HG03103 (cell line): ENCODE measurements at regions not wholly inside any gene's neighbourhood (a gene's known extent, or its start where the extent isn't known, plus 50 kb on each side); places are given as distances from the start of the nearest gene placed in this dataset.
"Not testable (repeated sequence)": the region's sequence is repeated elsewhere in the genome, so short reads cannot be mapped to it uniquely, and the experiment has no call there.

Experiments
- ATAC-seq: cut with Tn5 transposase; IDR thresholded peaks from one replicate; pipeline ENCODE4 v1.9.1; 2021; ENCODE audit warnings: low read depth; ENCODE audit not compliant: unreplicated experiment

DNA sequence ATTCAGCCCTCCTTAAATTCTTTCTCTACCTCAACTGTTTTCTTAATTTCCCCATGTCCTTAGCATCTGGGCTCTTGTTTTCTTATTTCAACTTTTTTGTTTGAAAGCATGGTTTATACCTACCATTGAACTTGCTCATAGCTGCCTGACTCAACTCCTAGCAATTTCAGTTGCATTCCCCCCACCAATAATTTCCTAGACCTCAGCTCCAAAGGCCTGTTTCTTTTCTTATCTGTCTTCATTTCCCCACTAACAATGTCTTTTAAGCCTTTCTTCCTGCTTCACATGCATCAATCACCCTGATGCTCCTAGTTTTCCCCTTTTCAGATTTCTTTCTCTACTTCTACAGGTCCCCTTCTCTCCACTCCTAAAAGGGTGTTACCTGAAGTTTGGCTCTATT is 129.7 kb upstream of the PDE4D start:
- ATAC-seq: no peak

DNA sequence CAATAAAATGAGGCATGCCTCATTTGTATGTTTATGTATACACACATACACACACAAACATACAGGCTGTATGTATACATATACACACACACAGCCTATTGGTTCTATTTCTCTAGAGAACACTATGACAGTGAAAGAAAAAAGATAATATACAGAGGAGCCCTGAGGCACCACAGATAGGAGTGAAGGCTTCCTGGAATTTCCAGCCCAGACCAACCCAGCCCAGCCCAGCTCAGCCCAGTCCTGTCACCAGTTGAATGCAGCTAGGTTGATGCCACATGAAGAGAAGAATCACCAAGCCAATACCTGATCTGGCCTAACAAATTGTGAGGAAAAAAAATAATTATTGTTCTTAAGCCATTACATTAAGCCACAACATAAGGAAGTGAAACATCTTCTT is 126.9 kb upstream of the PDE4D start:
- no peak for ATAC-seq

DNA sequence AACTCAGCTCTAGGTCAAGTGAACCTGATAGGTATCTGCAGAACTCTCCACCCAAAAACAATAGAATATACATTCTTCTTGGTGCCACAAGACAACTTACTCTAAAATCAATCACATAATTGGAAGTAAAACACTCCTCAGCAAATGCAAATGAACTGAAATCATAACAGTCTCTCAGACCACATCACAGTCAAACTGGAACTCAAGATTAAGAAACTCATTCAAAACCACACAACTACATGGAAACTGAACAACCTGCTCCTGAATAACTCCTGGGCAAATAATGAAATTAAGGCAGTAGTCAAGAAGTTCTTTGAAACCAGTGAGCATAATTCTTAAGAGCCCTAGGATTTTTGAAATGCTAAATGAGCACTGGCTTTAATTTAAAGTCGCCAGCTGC is 125.4 kb upstream of the PDE4D start:
- not testable (repeated sequence) for ATAC-seq

DNA sequence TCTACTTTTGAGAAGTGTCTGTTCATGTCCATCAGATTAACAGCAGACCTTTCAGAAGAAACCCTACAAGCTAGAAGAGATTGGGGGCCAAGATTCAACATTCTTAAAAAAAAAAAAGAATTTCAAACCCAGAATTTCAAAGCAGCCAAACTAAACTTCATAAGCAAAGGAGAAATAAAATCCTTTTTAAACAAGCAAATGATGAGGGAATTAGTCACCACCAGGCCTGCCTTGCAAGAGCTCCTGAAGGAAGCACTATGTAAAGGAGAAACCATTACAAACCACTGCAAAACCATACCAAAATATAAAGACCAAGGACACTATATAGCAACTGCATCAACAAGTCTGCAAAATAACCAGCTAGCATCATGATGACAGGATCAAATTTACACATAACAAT is 124.6 kb upstream of the PDE4D start:
- ATAC-seq: no peak

DNA sequence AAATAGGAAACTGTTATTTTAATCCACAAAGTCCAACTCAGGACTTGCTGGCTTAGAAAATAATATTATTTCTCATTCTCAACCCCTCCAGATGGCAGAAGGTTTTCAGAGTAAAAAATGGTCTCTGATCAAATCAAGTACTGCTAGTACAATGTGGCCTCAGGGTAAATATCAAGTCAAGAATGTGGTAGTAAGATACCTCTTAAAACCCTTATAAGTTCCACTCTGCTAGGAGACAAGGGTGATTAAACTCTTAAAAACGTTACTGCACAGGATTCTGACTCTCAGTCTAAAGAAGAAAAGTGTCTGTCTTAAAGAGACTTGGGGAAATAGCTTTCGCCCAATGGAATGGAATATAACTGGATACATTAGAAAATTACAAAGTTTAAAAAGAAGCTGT is 120.8 kb upstream of the PDE4D start:
- no peak for ATAC-seq

DNA sequence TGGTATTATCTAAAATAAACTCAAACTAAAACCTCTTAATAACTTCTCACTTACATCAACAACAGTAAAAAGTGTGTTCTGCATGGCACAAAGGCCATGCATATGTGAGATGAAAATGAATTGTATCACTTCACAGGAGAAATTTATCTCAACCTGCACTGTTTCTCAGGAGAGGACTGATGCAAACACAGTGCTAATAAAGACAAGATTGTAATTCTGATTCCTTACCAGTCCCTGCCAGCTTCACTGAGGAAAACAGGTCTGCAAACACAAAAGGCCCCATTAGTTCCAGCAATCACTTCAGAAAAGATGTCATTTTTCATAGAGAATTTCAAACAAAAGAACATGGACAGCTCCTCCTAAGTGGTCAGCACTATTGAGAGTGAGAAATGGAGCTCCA is 117.3 kb upstream of the PDE4D start:
- ATAC-seq: no peak

DNA sequence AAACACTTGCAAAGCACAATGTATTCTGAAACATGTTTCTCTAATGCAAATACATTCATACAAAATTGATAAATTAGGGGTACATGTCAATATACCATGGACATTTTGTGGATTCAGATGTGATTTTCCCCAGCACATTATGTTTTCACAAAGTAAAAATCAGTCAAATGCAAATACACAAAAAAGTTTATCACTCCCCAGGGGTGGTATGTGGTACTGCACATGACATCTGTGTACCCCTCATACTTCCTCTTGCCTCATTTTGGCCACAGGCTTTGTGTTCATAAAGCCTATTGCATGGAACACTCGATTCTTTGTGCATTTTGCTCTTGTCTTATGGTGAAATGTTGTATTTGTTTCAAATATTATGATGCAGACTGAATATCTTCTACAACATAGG is 116.8 kb upstream of the PDE4D start:
- no peak for ATAC-seq

DNA sequence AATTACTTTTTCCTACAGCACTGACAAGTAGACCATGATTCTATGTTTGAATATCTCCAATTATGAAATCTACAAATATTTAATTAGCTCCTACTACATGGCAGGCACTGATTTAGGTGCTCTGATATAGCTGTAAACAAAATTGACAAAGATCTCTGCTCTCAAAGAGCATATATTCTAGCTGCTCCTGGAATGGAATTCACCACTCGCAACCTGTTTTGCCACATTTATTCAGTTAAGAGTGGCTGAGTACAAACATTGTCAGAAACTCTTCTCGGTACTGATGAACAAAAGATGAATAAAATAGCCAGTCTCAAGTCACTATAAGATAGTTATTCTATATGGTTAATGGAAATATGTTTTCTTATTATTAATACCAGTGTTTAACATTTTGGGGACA is 114.2 kb upstream of the PDE4D start:
- ATAC-seq: no peak

DNA sequence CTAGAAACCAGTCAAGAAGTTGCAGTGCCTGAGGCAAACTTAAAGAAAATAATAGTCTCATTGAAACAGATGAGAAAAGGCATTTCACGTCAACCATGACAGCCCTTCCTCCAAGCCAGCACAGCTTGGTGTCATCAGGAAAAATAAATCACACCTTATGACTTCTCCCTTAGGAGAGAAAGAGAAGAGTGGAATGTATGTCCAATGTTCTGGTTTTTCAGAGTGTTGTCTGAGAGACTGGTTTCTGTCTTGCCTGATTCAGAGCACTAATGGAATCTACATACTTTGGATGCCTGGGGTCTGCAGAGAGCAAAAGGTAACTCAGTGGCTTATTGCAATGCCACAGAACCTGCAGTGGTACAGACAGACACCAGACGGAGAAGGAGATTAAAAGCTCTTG is 105.5 kb upstream of the PDE4D start:
- no peak for ATAC-seq

DNA sequence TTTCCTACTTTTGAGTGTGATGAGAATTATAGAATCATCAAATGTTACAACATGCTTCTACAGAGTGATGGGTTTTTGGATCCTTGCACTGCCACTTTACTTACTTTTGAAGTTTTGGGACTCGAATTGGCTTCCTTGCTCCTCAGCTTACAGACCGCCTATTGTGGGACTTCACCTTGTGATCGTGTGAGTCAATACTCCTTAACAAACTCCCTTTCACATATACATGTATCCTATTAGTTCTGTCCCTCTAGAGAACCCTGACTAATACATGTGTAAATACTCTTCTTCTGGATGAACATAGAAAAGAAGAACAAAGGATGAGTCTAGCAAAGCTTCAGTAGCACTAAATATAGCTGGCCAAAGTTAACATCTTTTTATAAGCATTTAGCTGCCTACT is 98.7 kb upstream of the PDE4D start:
- no peak for ATAC-seq

DNA sequence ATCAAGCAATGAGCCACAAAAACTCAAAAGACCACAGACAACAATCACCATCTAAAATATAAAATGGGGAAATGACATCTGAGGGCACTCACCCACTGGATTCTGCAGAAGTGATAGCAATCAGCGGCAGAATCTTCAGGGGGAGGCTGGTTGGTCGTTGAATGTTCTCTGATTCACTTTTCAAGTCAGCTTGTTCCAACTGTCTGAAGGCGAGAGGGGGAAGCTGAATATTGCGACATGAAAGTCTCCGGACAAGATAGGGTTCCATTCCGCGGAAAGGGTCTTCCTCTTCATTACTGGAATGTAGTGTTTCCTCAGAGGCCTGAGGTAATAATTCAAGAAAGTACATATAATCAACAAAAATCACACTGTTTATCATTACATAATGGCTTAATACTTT is 94.9 kb upstream of the PDE4D start:
- no peak for ATAC-seq

DNA sequence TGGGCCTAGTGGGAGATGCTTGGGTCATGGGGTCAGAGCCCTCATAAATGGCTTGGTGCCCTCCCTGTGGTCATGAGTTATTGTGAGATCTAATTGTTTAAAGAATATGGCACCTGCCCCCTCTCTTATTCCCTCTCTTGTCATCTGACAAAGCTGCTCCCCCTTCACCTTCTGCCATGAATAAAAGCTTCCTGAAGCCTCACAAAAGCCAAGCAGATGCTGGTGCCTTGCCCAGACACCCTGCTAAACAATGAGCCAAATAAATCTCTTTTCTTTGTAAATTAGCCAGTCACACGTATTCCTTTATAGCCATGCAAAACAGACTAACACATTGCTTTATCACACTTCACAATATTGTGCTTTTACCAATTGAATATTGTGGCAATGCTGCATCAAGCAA is 82.8 kb upstream of the PDE4D start:
- ATAC-seq: no peak

DNA sequence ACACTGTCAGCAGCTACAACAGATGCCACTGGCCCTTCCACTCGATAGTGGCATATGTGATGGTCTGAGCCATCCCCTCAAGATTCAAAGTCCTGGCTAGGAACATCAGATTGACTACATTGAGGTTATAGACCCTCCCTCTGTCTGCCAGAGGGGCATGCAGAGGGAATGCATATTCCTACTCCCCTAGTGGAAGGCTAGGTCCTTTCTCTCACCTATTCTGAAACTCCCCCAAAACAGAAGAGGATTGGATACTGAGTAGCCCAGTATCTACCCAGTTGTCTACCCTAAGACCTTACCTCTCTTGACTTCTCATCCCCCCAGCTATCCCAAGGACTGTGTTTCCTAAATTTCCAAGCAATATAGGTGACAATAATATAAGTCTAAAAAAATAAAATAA is 78.5 kb upstream of the PDE4D start:
- no peak for ATAC-seq

DNA sequence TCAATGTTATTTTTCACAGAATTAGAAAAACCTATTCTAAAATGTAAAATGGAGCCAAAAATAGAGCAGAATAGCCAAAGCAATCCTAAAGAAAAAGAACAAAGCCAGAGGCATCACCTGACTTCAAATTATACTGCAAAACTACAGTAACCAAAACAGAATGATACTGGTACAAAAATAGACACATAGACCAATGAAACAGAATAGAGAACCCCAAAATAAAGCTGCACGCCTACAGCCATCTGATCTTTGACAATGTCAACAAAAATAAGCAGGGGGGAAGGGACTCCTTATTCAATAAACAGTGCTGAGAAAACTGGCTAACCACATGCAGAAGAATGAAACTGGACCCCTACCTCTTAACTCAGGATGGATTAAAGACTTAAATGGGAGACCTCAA is 65.8 kb upstream of the PDE4D start:
- ATAC-seq: no peak

DNA sequence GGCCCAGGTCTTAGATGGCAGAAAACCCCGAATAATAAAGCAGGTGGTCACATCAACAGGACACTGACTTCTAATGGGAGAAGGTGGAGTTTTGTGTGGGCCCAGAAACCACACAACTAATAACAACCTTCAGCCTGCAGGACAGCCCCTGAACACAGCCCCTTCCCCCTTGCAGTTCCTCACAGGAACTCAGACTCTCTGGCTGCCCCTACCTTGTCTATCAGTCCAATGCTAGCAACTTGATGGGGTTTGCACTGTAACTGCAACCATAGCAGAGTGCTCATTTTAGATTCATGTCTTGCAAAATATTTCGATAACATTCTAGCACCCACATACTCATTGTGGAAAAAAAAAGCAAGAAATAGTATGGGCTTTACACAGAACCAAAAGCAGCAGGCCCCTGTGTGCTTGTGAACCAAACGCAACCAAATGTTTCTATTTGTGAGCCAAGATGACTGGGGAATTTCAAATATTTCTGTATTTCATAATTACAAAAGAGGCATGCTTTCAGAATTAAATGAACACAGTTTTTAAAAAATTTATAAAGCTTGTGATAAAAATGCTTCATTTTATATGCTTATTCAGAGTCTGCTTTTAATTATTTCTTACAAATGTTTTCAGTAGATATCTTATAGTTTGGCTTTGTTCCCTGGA is 62.7 kb upstream of the PDE4D start:
- ATAC-seq: no peak

DNA sequence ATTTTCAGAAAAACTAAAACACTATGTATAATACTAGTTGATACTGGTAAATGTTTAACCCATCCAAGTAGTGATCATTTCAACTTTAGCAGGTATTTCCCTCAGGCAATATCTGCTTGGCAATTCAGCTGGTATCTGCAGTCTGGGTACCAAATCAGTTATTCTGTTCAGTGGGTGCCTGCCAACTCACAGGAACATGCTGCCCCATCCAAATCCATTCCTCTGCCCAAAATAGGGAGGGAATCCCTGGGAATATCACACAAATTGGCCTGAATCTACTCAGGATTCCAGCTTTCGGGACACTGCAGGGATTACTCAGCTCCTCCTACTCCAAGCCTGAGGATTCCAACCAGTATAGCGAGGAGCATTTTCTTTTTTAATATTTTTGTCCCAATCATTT is 61.7 kb upstream of the PDE4D start:
- ATAC-seq: no peak

DNA sequence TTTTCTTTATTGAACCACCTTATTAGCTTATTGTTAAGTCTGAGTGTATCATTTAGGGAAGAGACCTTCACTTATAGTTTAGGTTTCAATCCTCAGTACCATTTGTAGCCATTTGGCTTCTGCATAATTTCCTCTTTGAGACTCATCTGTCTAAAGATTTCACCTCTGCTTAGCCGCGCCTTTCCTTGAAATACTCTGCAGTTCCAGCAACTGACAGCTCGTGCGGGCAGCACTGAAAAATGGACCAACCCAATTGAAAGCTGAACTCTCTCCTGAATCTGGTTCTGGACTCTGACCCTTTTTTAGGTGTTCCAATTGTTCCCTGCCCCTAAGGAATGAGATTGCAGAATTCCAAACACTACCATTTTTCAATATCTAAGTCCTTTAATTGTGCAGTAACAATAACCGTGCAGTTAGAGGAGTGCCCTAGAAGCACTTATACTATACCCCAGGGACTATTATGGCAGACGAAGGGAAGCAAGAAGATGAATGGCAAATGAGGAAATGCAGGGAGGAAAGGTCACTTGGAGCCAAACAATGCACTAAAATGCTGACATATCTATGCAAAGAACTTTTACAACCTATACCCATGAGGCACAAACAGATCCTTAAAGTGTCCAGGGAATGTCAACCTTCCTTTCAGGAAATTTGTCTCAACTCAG is 50.1 kb upstream of the PDE4D start:
- ATAC-seq: no peak
